Stomach (tissue), 8 donors: ENCODE measurements at regions not wholly inside any gene's neighbourhood (a gene's known extent, or its start where the extent isn't known, plus 50 kb on each side); places are given as distances from the start of the nearest gene placed in this dataset.

Experiments used
- DNase-seq, 2 donors: peaks; one replicate each; pipeline versions ENCODE4 v3.0.0 to v3.0.0-alpha.2; 2013 to 2019
- H3K27ac ChIP-seq, 5 donors: fragments of 200-600 bp in 4 of 5; sonication (generic) in 4 of 5; one replicate each; pipeline ENCODE4 v1.5.1; 2013 to 2019; ENCODE audit warnings: mild to moderate bottlenecking in 1 of 5, moderate library complexity in 1 of 5
- H3K27me3 ChIP-seq, 3 donors: fragments of 200-600 bp; sonication (generic); one replicate each; pipeline ENCODE4 v1.5.1; 2017 to 2019; ENCODE audit warnings: mixed run types in 1 of 3
- H3K36me3 ChIP-seq, 4 donors: fragments of 200-600 bp; sonication (generic); 1 replicate in 3 of 4; 2 replicates in 1 of 4; pipeline ENCODE4 v1.5.1; 2016 to 2019
- H3K4me1 ChIP-seq, 4 donors: fragments of 200-600 bp; sonication (generic); one replicate each; pipeline ENCODE4 v1.5.1; 2016 to 2019
- H3K4me3 ChIP-seq, 4 donors: fragments of 200-600 bp; sonication (generic) in 3 of 4; one replicate each; pipeline ENCODE4 v1.5.1; 2016 to 2019; ENCODE audit warnings: mild to moderate bottlenecking in 1 of 4
- H3K9me3 ChIP-seq, 4 donors: fragments of 200-600 bp; sonication (generic); one replicate each; pipeline ENCODE4 v1.5.1; 2016 to 2019
- EP300 ChIP-seq: sonication (generic); formaldehyde crosslinking; IDR thresholded peaks from one replicate; pipeline ENCODE4 v1.6.1; 2017; ENCODE audit warnings: antibody characterized with exemption
- POLR2A ChIP-seq, 4 donors: fragments of 450-650 bp; IDR thresholded peaks; one replicate each; pipeline ENCODE4 v1.6.1; 2016; ENCODE audit warnings: antibody characterized with exemption in 4 of 4, control low read depth in 2 of 4, mild to moderate bottlenecking in 1 of 4, moderate library complexity in 1 of 4
- POLR2AphosphoS5 ChIP-seq, 3 donors: sonication (generic); formaldehyde crosslinking; IDR thresholded peaks; one replicate each; pipeline ENCODE4 v1.6.1; 2016; ENCODE audit warnings: antibody characterized with exemption in 3 of 3
- WGBS, 5 donors: extraction: QIAGEN DNeasy Blood & Tissue Kit in 3 of 5; methylation state at CpG; one replicate each; pipeline versions ENCODE4 v1.1.5 to v1.1.7; 2013 to 2018; 5-methylcytosine and 5-hydroxymethylcytosine counted together
- intact Hi-C: fragments of 100-400 bp; cut with DNase I; formaldehyde crosslinking; loops from one replicate; pipeline ENCODE4 v1.15.1; 2023; ENCODE audit warnings: low total_unique reads
- TF ChIP-seq, protein P1 (sequence below), 7 experiments: fragments of 450-650 bp in 4 of 7; fragments of 200-600 bp in 3 of 7; sonication (generic) in 3 of 7; IDR thresholded peaks; one replicate each; pipeline ENCODE4 v1.5.1; 2016 to 2019; ENCODE audit warnings: antibody characterized with exemption in 7 of 7, control low read depth in 2 of 7, mild to moderate bottlenecking in 1 of 7
- donor health status: healthy with polysubstance abuse.
- donor health status: Bipolar disorder and iron deficiency.
- donor health status: healthy.

- Histone ChIP-seq H3K36me3 (no peaks in the 10 kb centered on the region), H3K4me1 (peaks cover 0 to 9% (median 6%) of the 10 kb centered on the region in 4 donors), H3K9me3 (no peaks in the 10 kb centered on the region), H3K27me3 (peaks cover 0 to 4% (median 0%) of the 10 kb centered on the region in 3 donors), H3K27ac (peak overlapping the region in 3 of 5 donors; percentile 31 to 42 (median 38)), H3K4me3 (no peak overlapping the region)
- intact Hi-C loops = no loop called here
- TF ChIP-seq, protein P1, sequence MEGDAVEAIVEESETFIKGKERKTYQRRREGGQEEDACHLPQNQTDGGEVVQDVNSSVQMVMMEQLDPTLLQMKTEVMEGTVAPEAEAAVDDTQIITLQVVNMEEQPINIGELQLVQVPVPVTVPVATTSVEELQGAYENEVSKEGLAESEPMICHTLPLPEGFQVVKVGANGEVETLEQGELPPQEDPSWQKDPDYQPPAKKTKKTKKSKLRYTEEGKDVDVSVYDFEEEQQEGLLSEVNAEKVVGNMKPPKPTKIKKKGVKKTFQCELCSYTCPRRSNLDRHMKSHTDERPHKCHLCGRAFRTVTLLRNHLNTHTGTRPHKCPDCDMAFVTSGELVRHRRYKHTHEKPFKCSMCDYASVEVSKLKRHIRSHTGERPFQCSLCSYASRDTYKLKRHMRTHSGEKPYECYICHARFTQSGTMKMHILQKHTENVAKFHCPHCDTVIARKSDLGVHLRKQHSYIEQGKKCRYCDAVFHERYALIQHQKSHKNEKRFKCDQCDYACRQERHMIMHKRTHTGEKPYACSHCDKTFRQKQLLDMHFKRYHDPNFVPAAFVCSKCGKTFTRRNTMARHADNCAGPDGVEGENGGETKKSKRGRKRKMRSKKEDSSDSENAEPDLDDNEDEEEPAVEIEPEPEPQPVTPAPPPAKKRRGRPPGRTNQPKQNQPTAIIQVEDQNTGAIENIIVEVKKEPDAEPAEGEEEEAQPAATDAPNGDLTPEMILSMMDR (IDR thresholded peaks at IDR 0.05) = no peak
- TF ChIP-seq EP300 = no peak
- TF ChIP-seq POLR2A (IDR thresholded peaks at IDR 0.05) = no peak
- TF ChIP-seq POLR2AphosphoS5 (IDR thresholded peaks at IDR 0.05) = no peak
- peak; percentile 46 to 67 for DNase-seq
- 27 to 55% (median 46%) methylated on average over 24 to 29 of the region's 29 CpGs for WGBS, 5 donors
Measured at GRCh38 chrX:39418731-39419638, 617.7 kb downstream of the MID1IP1 start.

- no peak overlapping the region for H3K4me3 ChIP-seq
- peaks cover 0 to 9% (median 6%) of the 10 kb centered on the region in 4 donors for H3K4me1 ChIP-seq
- H3K27me3 ChIP-seq = no peaks in the 10 kb centered on the region
- no peak for TF ChIP-seq POLR2A (IDR thresholded peaks at IDR 0.05)
- TF ChIP-seq, protein P1 (IDR thresholded peaks at IDR 0.05) = no peak
- TF ChIP-seq POLR2AphosphoS5 (IDR thresholded peaks at IDR 0.05) = no peak
- TF ChIP-seq EP300 = no peak
- H3K9me3 ChIP-seq = no peaks in the 10 kb centered on the region
- H3K27ac ChIP-seq = no peak overlapping the region
- DNase-seq = no peak
- intact Hi-C loops = no loop called here
- 67 to 87% (median 79%) methylated on average over 3 of the region's 3 CpGs for WGBS, 5 donors
- no peaks in the 10 kb centered on the region for H3K36me3 ChIP-seq
Measured at GRCh38 chrX:39421006-39421405, 619.7 kb downstream of the MID1IP1 start.

GRCh38 chrX:39425124-39425806 lies 624.0 kb downstream of the MID1IP1 start:
- 81 to 96% (median 87%) methylated on average over 2 of the region's 2 CpGs for WGBS, 5 donors
- Histone ChIP-seq H3K4me3 (no peak overlapping the region), H3K9me3 (peaks cover 0 to 6% (median 0%) of the 10 kb centered on the region in 4 donors), H3K27me3 (no peaks in the 10 kb centered on the region), H3K36me3 (no peaks in the 10 kb centered on the region), H3K27ac (no peak overlapping the region), H3K4me1 (peaks cover 0 to 12% (median 0%) of the 10 kb centered on the region in 4 donors)
- intact Hi-C loops = no loop called here
- no peak for DNase-seq
- TF ChIP-seq POLR2AphosphoS5 (IDR thresholded peaks at IDR 0.05) = no peak
- TF ChIP-seq POLR2A (IDR thresholded peaks at IDR 0.05) = no peak
- no peak for TF ChIP-seq EP300
- TF ChIP-seq, protein P1 (IDR thresholded peaks at IDR 0.05) = no peak

DNA sequence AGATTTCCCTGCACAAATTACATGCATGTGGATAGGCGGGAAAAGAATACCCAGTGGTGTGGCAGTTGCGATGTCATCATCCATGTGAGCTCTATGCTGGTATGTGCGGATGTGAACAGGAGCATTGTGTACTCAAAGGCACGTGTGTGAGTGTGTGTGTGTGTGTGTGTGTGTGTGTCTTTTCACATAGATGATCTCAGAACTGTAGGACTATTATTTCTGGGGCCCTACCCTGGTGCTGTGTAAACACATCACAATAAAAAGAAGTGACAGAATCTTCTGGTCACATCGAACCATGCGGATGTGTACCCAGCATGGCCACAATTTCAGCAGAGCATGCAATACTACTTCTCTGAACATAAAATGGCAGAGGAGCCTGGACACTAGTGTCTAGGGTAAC lies 624.8 kb downstream of the MID1IP1 start:
- intact Hi-C loops = no loop called here
- no peak for TF ChIP-seq EP300
- TF ChIP-seq POLR2AphosphoS5 (IDR thresholded peaks at IDR 0.05) = no peak
- TF ChIP-seq, protein P1 (IDR thresholded peaks at IDR 0.05) = no peak
- TF ChIP-seq POLR2A (IDR thresholded peaks at IDR 0.05) = no peak
- H3K27ac ChIP-seq = no peak overlapping the region
- no peaks in the 10 kb centered on the region for H3K36me3 ChIP-seq
- DNase-seq = peak in 1 of 2 donors; percentile 30
- no peak overlapping the region for H3K4me3 ChIP-seq
- peaks cover 0 to 6% (median 0%) of the 10 kb centered on the region in 4 donors for H3K9me3 ChIP-seq
- H3K27me3 ChIP-seq = no peaks in the 10 kb centered on the region
- H3K4me1 ChIP-seq = peaks cover 0 to 12% (median 0%) of the 10 kb centered on the region in 4 donors
- 79 to 97% (median 83%) methylated on average over 6 of the region's 6 CpGs for WGBS, 5 donors
